Subcutaneous abdominal adipose tissue (tissue), 5 donors: ENCODE measurements at regions not wholly inside any gene's neighbourhood (a gene's known extent, or its start where the extent isn't known, plus 50 kb on each side); places are given as distances from the start of the nearest gene placed in this dataset.

Source experiments
- H3K27ac ChIP-seq: one replicate; pipeline ENCODE4 v1.7.0; 2013; ENCODE audit warnings: low read depth, mild to moderate bottlenecking, inconsistent platforms, low read length, moderate library complexity
- H3K27me3 ChIP-seq, 5 donors: one replicate each; pipeline ENCODE4 v1.7.0; 2013; ENCODE audit warnings: low read length in 5 of 5, inconsistent platforms in 1 of 5; ENCODE audit not compliant: control insufficient read depth in 5 of 5, insufficient read depth in 4 of 5
- H3K36me3 ChIP-seq, 5 donors: one replicate each; pipeline ENCODE4 v1.7.0; 2013; ENCODE audit warnings: low read length in 5 of 5; ENCODE audit not compliant: control insufficient read depth in 5 of 5, insufficient read depth in 5 of 5
- H3K4me1 ChIP-seq, 5 donors: one replicate each; pipeline ENCODE4 v1.7.0; 2013; ENCODE audit warnings: low read length in 5 of 5, mild to moderate bottlenecking in 3 of 5, moderate library complexity in 1 of 5; ENCODE audit not compliant: control insufficient read depth in 5 of 5, insufficient read depth in 5 of 5
- H3K4me3 ChIP-seq, 5 donors: one replicate each; pipeline ENCODE4 v1.7.0; 2013; ENCODE audit warnings: low read length in 5 of 5, low read depth in 1 of 5
- H3K9ac ChIP-seq, 5 donors: one replicate each; pipeline ENCODE4 v1.7.0; 2013; ENCODE audit warnings: low read length in 5 of 5, mild to moderate bottlenecking in 4 of 5, moderate library complexity in 3 of 5
- H3K9me3 ChIP-seq, 5 donors: one replicate each; pipeline ENCODE4 v1.7.0; 2013; ENCODE audit warnings: low read length in 5 of 5; ENCODE audit not compliant: control insufficient read depth in 5 of 5
- donor health status: healthy.
- donor health status: healthy.
- donor health status: healthy.
- donor health status: healthy.
- donor health status: healthy.

- Histone ChIP-seq H3K9me3 (no peaks in the 10 kb centered on the region), H3K27me3 (no peaks in the 10 kb centered on the region), H3K27ac (no peak overlapping the region), H3K36me3 (no peaks in the 10 kb centered on the region), H3K9ac (no peak overlapping the region), H3K4me1 (no peaks in the 10 kb centered on the region), H3K4me3 (no peak overlapping the region)
These were observed 1082.6 kb upstream of the LCORL start for GRCh38 chr4:19104176-19104575.

- Histone ChIP-seq H3K9me3 (peaks cover 0 to 6% (median 0%) of the 10 kb centered on the region in 5 donors), H3K4me1 (no peaks in the 10 kb centered on the region), H3K4me3 (no peak overlapping the region), H3K9ac (no peak overlapping the region), H3K27me3 (no peaks in the 10 kb centered on the region), H3K27ac (no peak overlapping the region), H3K36me3 (no peaks in the 10 kb centered on the region)
These were observed 1074.0 kb upstream of the LCORL start for GRCh38 chr4:19095491-19096046.

- Histone ChIP-seq H3K36me3 (no peaks in the 10 kb centered on the region), H3K27ac (no peak overlapping the region), H3K4me1 (no peaks in the 10 kb centered on the region), H3K9ac (no peak overlapping the region), H3K4me3 (no peak overlapping the region), H3K9me3 (peaks cover 0 to 9% (median 0%) of the 10 kb centered on the region in 5 donors), H3K27me3 (no peaks in the 10 kb centered on the region)
These were observed 1072.4 kb upstream of the LCORL start for GRCh38 chr4:19093951-19094350.

GRCh38 chr4:19092797-19093196 is 1071.2 kb upstream of the LCORL start:
- Histone ChIP-seq H3K27me3 (no peaks in the 10 kb centered on the region), H3K27ac (no peak overlapping the region), H3K36me3 (no peaks in the 10 kb centered on the region), H3K9ac (no peak overlapping the region), H3K9me3 (peaks cover 0 to 4% (median 0%) of the 10 kb centered on the region in 5 donors), H3K4me3 (no peak overlapping the region), H3K4me1 (no peaks in the 10 kb centered on the region)

- Histone ChIP-seq H3K9me3 (no peaks in the 10 kb centered on the region), H3K36me3 (no peaks in the 10 kb centered on the region), H3K27ac (no peak overlapping the region), H3K9ac (no peak overlapping the region), H3K27me3 (no peaks in the 10 kb centered on the region), H3K4me1 (no peaks in the 10 kb centered on the region), H3K4me3 (no peak overlapping the region)
These were observed 1052.5 kb upstream of the LCORL start for GRCh38 chr4:19074036-19074435.

GRCh38 chr4:19063662-19064061 is 1042.1 kb upstream of the LCORL start:
- Histone ChIP-seq H3K9me3 (peaks cover 0 to 11% (median 3%) of the 10 kb centered on the region in 5 donors), H3K4me3 (no peak overlapping the region), H3K27me3 (no peaks in the 10 kb centered on the region), H3K36me3 (no peaks in the 10 kb centered on the region), H3K4me1 (no peaks in the 10 kb centered on the region), H3K27ac (no peak overlapping the region), H3K9ac (no peak overlapping the region)

- no peaks in the 10 kb centered on the region for H3K27me3 ChIP-seq
- no peak overlapping the region for H3K27ac ChIP-seq
- no peaks in the 10 kb centered on the region for H3K36me3 ChIP-seq
These were observed 1033.4 kb upstream of the LCORL start for GRCh38 chr4:19054916-19055315.

GRCh38 chr4:19051831-19052230 is 1030.3 kb upstream of the LCORL start:
- no peaks in the 10 kb centered on the region for H3K27me3 ChIP-seq
- no peak overlapping the region for H3K9ac ChIP-seq
- H3K36me3 ChIP-seq: no peaks in the 10 kb centered on the region
- H3K27ac ChIP-seq: no peak overlapping the region
- H3K4me1 ChIP-seq: no peaks in the 10 kb centered on the region
- no peaks in the 10 kb centered on the region for H3K9me3 ChIP-seq
- H3K4me3 ChIP-seq: no peak overlapping the region

More at GRCh38 chr4:19054916-19055315, 1033.4 kb upstream of the LCORL start:
- Histone ChIP-seq H3K4me1 (no peaks in the 10 kb centered on the region), H3K9me3 (peaks cover 0 to 5% (median 0%) of the 10 kb centered on the region in 5 donors), H3K9ac (no peak overlapping the region), H3K4me3 (no peak overlapping the region)

- H3K36me3 ChIP-seq: no peaks in the 10 kb centered on the region
- H3K4me1 ChIP-seq: no peaks in the 10 kb centered on the region
- H3K9ac ChIP-seq: no peak overlapping the region
- H3K27me3 ChIP-seq: no peaks in the 10 kb centered on the region
- peaks cover 0 to 3% (median 0%) of the 10 kb centered on the region in 5 donors for H3K9me3 ChIP-seq
- H3K4me3 ChIP-seq: no peak overlapping the region
- no peak overlapping the region for H3K27ac ChIP-seq
These were observed 1025.8 kb upstream of the LCORL start for GRCh38 chr4:19047279-19047880.

- no peak overlapping the region for H3K9ac ChIP-seq
- H3K27ac ChIP-seq: no peak overlapping the region
- no peaks in the 10 kb centered on the region for H3K4me1 ChIP-seq
- peaks cover 0 to 6% (median 0%) of the 10 kb centered on the region in 5 donors for H3K9me3 ChIP-seq
- H3K4me3 ChIP-seq: no peak overlapping the region
- H3K27me3 ChIP-seq: no peaks in the 10 kb centered on the region
- no peaks in the 10 kb centered on the region for H3K36me3 ChIP-seq
These were observed 1018.3 kb upstream of the LCORL start for GRCh38 chr4:19039816-19040215.
